ENCODE measurements at regions not wholly inside any gene's neighbourhood (a gene's known extent, or its start where the extent isn't known, plus 50 kb on each side); places are given as distances from the start of the nearest gene placed in this dataset.

DNA sequence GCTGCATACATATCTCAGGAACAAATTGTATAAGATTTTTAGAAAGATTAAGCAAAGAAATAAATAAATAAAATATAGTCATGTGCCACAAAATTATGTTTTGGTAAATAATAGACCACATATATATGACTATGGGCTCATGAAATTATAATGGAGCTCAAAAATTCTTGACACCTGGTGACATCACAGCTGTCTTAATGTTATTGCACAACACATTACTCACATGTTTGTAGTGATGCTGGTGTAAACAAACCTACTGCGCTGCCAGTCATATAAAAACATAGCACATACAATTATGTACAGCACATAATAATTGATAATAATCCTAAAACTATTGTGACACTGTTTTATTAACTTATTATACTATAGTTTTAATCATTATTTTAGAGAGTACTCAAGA lies 1159.1 kb downstream of the SI start:
- no peak overlapping the region for H3K4me3 ChIP-seq
- no peaks in the 10 kb centered on the region for H3K9me3 ChIP-seq
- intact Hi-C loops (cut with DNase I) = no loop called here
- H3K27me3 ChIP-seq = peaks cover 0 to 4% (median 0%) of the 10 kb centered on the region in 9 donors
- TF ChIP-seq POLR2A (IDR thresholded peaks at IDR 0.05) = no peak
- TF ChIP-seq, protein P1, sequence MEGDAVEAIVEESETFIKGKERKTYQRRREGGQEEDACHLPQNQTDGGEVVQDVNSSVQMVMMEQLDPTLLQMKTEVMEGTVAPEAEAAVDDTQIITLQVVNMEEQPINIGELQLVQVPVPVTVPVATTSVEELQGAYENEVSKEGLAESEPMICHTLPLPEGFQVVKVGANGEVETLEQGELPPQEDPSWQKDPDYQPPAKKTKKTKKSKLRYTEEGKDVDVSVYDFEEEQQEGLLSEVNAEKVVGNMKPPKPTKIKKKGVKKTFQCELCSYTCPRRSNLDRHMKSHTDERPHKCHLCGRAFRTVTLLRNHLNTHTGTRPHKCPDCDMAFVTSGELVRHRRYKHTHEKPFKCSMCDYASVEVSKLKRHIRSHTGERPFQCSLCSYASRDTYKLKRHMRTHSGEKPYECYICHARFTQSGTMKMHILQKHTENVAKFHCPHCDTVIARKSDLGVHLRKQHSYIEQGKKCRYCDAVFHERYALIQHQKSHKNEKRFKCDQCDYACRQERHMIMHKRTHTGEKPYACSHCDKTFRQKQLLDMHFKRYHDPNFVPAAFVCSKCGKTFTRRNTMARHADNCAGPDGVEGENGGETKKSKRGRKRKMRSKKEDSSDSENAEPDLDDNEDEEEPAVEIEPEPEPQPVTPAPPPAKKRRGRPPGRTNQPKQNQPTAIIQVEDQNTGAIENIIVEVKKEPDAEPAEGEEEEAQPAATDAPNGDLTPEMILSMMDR (IDR thresholded peaks at IDR 0.05) = no peak
- H3K36me3 ChIP-seq = no peaks in the 10 kb centered on the region
- 89 to 97% (median 93%) methylated on average over 1 of the region's 1 CpG for WGBS, 4 donors
- DNase-seq = no peak
- no peak for ATAC-seq
- H3K27ac ChIP-seq = no peak overlapping the region
- H3K4me1 ChIP-seq = no peaks in the 10 kb centered on the region

DNA sequence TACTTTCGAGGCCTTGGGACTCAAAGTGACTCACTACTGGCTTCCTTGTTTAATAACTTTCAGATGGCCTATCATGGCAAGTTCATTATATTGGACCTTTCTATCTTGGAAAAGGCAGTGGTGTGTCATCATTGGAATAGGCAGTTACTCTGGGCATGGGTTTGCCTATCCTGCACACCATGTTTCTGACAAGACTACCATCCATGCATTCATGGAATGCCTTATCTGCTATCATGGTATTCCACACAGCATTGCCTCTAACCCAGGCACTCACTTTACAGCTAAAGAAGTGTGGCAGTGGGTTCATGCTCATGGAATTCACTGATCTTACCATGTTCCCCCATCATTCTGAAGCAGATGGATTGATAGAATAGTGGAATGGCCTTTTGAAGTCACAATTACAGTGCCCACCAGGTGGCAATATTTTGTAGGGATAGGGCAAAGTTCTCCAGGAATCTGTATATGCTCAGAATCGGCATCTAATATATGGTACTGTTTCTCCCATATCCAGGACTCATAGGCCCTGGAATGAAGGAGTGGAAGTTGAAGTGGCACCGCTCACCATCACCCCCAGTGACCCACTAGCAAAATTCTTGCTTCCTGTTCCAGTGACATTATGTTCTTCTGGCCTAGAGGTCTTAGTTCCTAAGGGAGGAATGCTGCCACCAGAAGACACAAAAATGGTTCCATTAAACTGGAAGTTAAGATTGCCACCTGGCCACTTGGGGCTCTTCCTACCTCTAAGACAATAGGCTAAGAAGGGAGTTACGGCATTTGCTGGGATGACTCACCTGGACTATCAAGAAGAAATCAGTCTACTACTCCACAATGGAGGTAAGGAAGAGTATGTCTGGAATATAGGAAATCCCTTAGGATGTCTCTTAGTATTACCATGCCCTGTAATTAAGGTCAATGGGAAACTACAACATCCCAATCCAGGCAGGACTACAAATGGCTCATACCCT lies 1161.4 kb downstream of the SI start:
- Histone ChIP-seq H3K4me3 (no peak overlapping the region), H3K27me3 (no peaks in the 10 kb centered on the region), H3K9me3 (no peaks in the 10 kb centered on the region), H3K4me1 (no peaks in the 10 kb centered on the region), H3K27ac (no peak overlapping the region), H3K36me3 (no peaks in the 10 kb centered on the region)
- WGBS, 4 donors = 83 to 87% (median 85%) methylated on average over 4 of the region's 4 CpGs
- ATAC-seq = no peak
- DNase-seq = no peak
- intact Hi-C loops (cut with DNase I) = no loop called here
- TF ChIP-seq POLR2A (IDR thresholded peaks at IDR 0.05) = no peak
- TF ChIP-seq, protein P1 (IDR thresholded peaks at IDR 0.05) = no peak

DNA sequence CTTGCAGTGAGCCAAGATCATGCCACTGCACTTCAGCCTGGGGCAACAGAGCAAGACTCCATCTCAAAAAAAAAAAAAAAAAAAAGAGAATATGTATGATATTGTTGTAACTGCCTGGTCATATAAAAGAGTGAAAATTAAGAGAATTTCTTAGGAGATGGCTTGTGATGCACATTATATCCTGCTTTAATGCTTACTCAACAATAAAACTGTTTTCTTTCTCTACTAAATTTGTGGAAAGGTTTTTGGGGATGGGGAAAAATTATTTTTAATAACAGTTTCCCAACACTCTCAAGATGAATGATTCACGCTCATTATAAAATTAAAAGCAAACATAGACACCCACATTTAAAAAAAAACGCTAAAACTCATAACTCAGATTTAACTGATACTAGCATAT lies 1163.0 kb downstream of the SI start:
- 86 to 90% (median 89%) methylated on average over 2 of the region's 2 CpGs for WGBS, 4 donors
- ATAC-seq (no peak), DNase-seq (no peak)
- no peak for TF ChIP-seq POLR2A (IDR thresholded peaks at IDR 0.05)
- TF ChIP-seq, protein P1 (IDR thresholded peaks at IDR 0.05) = no peak
- H3K4me3 ChIP-seq = no peak overlapping the region
- no peaks in the 10 kb centered on the region for H3K36me3 ChIP-seq
- H3K27me3 ChIP-seq = no peaks in the 10 kb centered on the region
- H3K9me3 ChIP-seq = no peaks in the 10 kb centered on the region
- no peaks in the 10 kb centered on the region for H3K4me1 ChIP-seq
- no peak overlapping the region for H3K27ac ChIP-seq
- intact Hi-C loops (cut with DNase I) = no loop called here

DNA sequence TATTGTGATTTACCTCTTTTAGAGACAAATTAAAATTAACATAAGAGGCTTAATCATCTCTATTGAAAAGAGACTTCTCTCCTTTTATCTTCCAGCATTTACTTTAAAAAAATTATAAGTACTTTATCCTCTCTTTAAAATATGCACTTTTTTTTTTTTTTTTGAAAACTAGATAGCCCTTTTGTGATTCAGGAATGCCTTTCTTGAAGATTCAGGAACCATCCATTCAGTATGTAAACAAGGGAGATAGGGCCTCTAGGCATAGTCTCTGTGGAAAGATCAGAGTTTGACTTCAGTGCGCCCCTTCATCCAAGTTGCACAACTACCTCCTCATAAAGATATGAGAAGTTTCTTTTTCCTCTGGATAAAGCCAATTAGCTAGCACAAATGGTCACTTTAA lies 1163.7 kb downstream of the SI start:
- WGBS, 4 donors = 80 to 93% (median 87%) methylated on average over 1 of the region's 1 CpG
- Histone ChIP-seq H3K36me3 (no peaks in the 10 kb centered on the region), H3K9me3 (no peaks in the 10 kb centered on the region), H3K27me3 (no peaks in the 10 kb centered on the region), H3K4me3 (no peak overlapping the region), H3K27ac (no peak overlapping the region), H3K4me1 (no peaks in the 10 kb centered on the region)
- intact Hi-C loops (cut with DNase I) = no loop called here
- DNase-seq = no peak
- no peak for ATAC-seq
- TF ChIP-seq, protein P1 (IDR thresholded peaks at IDR 0.05) = no peak
- no peak for TF ChIP-seq POLR2A (IDR thresholded peaks at IDR 0.05)

Measured in heart left ventricle (tissue), 16 donors.